ENCODE measurements at regions not wholly inside any gene's neighbourhood (a gene's known extent, or its start where the extent isn't known, plus 50 kb on each side); places are given as distances from the start of the nearest gene placed in this dataset.

DNA sequence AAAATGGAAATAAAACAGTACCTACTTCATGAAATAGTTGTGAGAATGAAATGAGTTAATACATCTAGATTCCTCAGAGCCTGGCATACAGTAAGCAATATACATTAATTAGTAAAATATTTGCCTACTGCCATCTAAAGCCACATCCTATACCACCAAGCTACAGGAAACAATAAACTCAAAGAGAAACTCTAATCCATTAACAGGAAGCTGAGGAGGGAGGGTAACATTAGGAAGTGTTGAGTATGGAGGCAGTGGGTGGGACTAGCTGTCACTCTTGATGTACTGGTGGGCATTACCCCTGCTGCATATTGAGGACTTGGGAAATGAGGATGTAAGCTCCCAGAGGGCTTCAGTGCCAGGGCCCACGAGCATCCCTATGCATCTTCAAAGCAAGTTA is 396.5 kb downstream of the TNS1 start:
- no peak for FAIRE-seq
- no peak overlapping the region for H3K27ac ChIP-seq (ENCODE audit: control insufficient read depth, insufficient read depth, low read length)

DNA sequence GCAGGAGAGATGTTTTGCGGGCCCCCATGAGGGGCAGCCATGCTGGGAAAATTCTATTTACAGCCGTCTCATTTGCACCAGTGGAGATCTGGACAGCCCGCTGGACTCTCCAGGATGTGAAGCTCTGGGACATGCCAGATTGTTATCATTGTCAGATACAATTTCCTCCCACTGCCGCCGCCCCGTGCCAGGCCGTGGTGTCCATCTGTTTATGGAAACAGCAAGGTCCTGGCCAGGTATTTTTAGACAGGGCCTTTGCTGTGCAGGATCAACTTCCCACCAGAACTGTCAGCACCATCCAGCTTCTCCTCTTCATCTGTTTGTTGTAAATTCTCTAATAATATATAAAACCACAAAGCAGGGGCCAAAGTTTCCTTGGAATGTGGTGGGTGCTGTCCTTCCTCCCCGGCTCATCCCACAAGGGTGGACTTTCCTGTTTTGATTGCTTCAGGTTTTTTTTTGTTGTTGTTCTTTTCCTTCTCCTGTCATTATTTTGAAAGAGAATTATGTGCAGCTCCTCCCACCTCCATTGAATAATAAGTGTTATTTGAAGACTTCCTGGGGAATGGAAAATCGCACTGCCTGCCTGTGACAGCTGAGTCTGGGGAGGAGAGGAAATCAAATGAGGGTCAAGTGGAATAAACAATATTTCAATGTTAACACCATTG is 398.1 kb downstream of the TNS1 start:
- H3K36me3 ChIP-seq (ENCODE audit: control insufficient read depth in 2 of 2, extremely low read depth in 1 of 2, insufficient read depth in 2 of 2, low read length in 2 of 2), result no peaks in the 10 kb centered on the region
- no peaks in the 10 kb centered on the region for H4K20me1 ChIP-seq (ENCODE audit: control insufficient read depth, extremely low read depth, insufficient read depth, low read length)
- DNase-seq (ENCODE audit: low read depth, low spot score), result no peak
- no peaks in the 10 kb centered on the region for H3K9me1 ChIP-seq (ENCODE audit: control insufficient read depth, extremely low read depth, insufficient read depth, low read length)
- peaks cover 5% of the 10 kb centered on the region for H3K27me3 ChIP-seq (ENCODE audit: control insufficient read depth, extremely low read depth, insufficient read depth, low read length)
- H3K79me2 ChIP-seq (ENCODE audit: control insufficient read depth, insufficient read depth, low read length), result no peaks in the 10 kb centered on the region
- H3K4me3 ChIP-seq (ENCODE audit: control insufficient read depth in 2 of 3, extremely low read depth in 1 of 3, insufficient read depth in 2 of 3, low read depth in 1 of 3, low read length in 3 of 3), result no peak overlapping the region
- H2AFZ ChIP-seq (ENCODE audit: control insufficient read depth, low read length), result no peak overlapping the region
- no peaks in the 10 kb centered on the region for H3K9me3 ChIP-seq (ENCODE audit: control insufficient read depth, low read depth, low read length)
- dilution Hi-C loops (cut with MboI; ENCODE audit: extremely low pct_ligation_motif_present, low sequenced_read_pairs), result no loop called here
- no peaks in the 10 kb centered on the region for H3K4me1 ChIP-seq (ENCODE audit: control insufficient read depth, extremely low read depth, insufficient read depth, low read length)
- H3K9ac ChIP-seq (ENCODE audit: control insufficient read depth, extremely low read depth, insufficient read depth, low read length), result no peak overlapping the region
- no peak overlapping the region for H3K4me2 ChIP-seq (ENCODE audit: control insufficient read depth, extremely low read depth, insufficient read depth, low read depth, low read length)
- no peak overlapping the region for H3K27ac ChIP-seq (ENCODE audit: control insufficient read depth, insufficient read depth, low read length)
- TF ChIP-seq EZH2 (IDR thresholded peaks at IDR 0.05; ENCODE audit: low read length), result no peak
- TF ChIP-seq CTCF (optimal IDR thresholded peaks at IDR 0.05 in 1 of 3, IDR thresholded peaks at IDR 0.05 in 1 of 3, conservative IDR thresholded peaks at IDR 0.05 in 1 of 3; ENCODE audit: extremely low read depth in 1 of 3, insufficient read depth in 2 of 3, low read length in 3 of 3), result no peak
- FAIRE-seq, result no peak

More for the DNA sequence above, 396.5 kb downstream of the TNS1 start:
- Histone ChIP-seq H4K20me1 (ENCODE audit: control insufficient read depth, extremely low read depth, insufficient read depth, low read length) (no peaks in the 10 kb centered on the region), H3K9me1 (ENCODE audit: control insufficient read depth, extremely low read depth, insufficient read depth, low read length) (no peaks in the 10 kb centered on the region), H3K79me2 (ENCODE audit: control insufficient read depth, insufficient read depth, low read length) (no peaks in the 10 kb centered on the region), H3K27me3 (ENCODE audit: control insufficient read depth, extremely low read depth, insufficient read depth, low read length) (peaks cover 5% of the 10 kb centered on the region), H2AFZ (ENCODE audit: control insufficient read depth, low read length) (no peak overlapping the region), H3K4me1 (ENCODE audit: control insufficient read depth, extremely low read depth, insufficient read depth, low read length) (no peaks in the 10 kb centered on the region), H3K9me3 (ENCODE audit: control insufficient read depth, low read depth, low read length) (no peaks in the 10 kb centered on the region), H3K36me3 (ENCODE audit: control insufficient read depth in 2 of 2, extremely low read depth in 1 of 2, insufficient read depth in 2 of 2, low read length in 2 of 2) (no peaks in the 10 kb centered on the region), H3K4me2 (ENCODE audit: control insufficient read depth, extremely low read depth, insufficient read depth, low read depth, low read length) (no peak overlapping the region), H3K4me3 (ENCODE audit: control insufficient read depth in 2 of 3, extremely low read depth in 1 of 3, insufficient read depth in 2 of 3, low read depth in 1 of 3, low read length in 3 of 3) (no peak overlapping the region), H3K9ac (ENCODE audit: control insufficient read depth, extremely low read depth, insufficient read depth, low read length) (no peak overlapping the region)
- no peak for DNase-seq (ENCODE audit: low read depth, low spot score)
- dilution Hi-C loops (cut with MboI; ENCODE audit: extremely low pct_ligation_motif_present, low sequenced_read_pairs), result no loop called here
- TF ChIP-seq CTCF (optimal IDR thresholded peaks at IDR 0.05 in 1 of 3, IDR thresholded peaks at IDR 0.05 in 1 of 3, conservative IDR thresholded peaks at IDR 0.05 in 1 of 3; ENCODE audit: extremely low read depth in 1 of 3, insufficient read depth in 2 of 3, low read length in 3 of 3) (no peak), EZH2 (IDR thresholded peaks at IDR 0.05; ENCODE audit: low read length) (no peak)

All from keratinocyte (primary cell).